ENCODE measurements at regions not wholly inside any gene's neighbourhood (a gene's known extent, or its start where the extent isn't known, plus 50 kb on each side); places are given as distances from the start of the nearest gene placed in this dataset.

DNA sequence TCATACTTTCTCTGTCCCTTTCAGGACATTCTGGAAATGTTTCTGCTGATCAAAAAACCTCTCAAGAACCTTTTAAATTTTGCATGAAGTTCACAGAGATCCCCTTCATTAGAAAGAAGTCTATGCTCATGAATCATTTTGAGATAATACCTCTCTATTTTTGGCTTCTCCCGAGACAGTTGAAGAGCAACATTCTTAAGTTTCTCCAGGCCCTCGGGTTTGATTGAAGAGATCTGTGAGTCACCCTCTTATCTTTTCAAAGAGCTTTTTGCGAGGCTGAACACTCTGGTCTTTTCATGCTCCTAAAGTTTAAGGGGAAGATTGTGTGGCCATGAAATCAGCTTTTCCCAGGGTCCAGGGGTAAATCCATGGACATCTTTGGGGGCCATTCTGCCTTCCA, 354.2 kb downstream of the FBXO15 start:
- Mint-ChIP-seq H3K36me3 (no peaks in the 10 kb centered on the region), H3K4me3 (no peak overlapping the region), H3K27me3 (ENCODE audit: low read depth) (no peaks in the 10 kb centered on the region), H3K4me1 (peaks cover 12% of the 10 kb centered on the region), H3K27ac (no peak overlapping the region), H3K9me3 (no peaks in the 10 kb centered on the region)
- no peak for DNase-seq (ENCODE audit: low spot score in 2 of 2, unreplicated experiment in 2 of 2)
- TF ChIP-seq, protein P1, sequence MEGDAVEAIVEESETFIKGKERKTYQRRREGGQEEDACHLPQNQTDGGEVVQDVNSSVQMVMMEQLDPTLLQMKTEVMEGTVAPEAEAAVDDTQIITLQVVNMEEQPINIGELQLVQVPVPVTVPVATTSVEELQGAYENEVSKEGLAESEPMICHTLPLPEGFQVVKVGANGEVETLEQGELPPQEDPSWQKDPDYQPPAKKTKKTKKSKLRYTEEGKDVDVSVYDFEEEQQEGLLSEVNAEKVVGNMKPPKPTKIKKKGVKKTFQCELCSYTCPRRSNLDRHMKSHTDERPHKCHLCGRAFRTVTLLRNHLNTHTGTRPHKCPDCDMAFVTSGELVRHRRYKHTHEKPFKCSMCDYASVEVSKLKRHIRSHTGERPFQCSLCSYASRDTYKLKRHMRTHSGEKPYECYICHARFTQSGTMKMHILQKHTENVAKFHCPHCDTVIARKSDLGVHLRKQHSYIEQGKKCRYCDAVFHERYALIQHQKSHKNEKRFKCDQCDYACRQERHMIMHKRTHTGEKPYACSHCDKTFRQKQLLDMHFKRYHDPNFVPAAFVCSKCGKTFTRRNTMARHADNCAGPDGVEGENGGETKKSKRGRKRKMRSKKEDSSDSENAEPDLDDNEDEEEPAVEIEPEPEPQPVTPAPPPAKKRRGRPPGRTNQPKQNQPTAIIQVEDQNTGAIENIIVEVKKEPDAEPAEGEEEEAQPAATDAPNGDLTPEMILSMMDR (IDR thresholded peaks at IDR 0.05; ENCODE audit: unreplicated experiment): no peak

DNA sequence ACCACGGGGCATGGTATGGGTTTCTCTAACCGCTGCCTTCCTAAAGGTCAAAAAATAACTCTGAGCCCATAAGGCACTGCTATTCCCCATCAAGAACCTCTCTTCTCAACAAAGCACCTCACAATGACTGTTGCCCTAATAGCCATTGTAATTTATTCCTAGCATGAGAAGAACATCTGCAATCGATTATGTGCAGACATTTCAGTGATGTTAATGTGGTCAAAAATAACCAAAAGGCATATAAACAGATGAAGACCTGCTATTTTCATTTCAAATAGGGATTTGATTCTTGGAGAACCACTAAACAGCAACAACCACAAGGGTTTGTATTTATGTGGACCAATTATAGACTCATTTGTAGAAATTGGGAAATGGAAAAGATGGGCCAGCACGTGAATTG, 356.6 kb downstream of the FBXO15 start:
- Mint-ChIP-seq H3K9me3 (no peaks in the 10 kb centered on the region), H3K36me3 (no peaks in the 10 kb centered on the region), H3K27me3 (ENCODE audit: low read depth) (no peaks in the 10 kb centered on the region), H3K27ac (no peak overlapping the region), H3K4me1 (peaks cover 12% of the 10 kb centered on the region), H3K4me3 (no peak overlapping the region)
- DNase-seq (ENCODE audit: low spot score in 2 of 2, unreplicated experiment in 2 of 2): no peak
- TF ChIP-seq, protein P1 (IDR thresholded peaks at IDR 0.05; ENCODE audit: unreplicated experiment): no peak

DNA sequence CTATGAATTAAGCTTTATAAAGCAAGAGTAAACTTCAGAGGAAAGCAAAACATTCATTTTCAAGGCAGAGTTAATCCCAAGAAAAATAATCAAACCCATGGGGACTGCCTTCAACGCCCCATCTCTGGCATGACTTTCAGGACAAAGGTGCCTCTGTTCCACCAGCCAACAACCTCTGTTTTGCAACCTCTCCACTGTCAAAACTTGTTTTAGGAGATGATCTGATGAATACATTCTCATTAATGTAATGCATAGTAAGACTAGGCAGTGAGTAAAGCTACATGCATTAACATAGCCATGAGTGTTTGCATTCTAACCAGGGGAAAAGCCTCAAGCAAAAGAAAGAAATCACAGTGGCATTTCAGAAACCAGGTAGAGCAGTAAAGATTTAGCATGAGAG, 357.0 kb downstream of the FBXO15 start:
- Mint-ChIP-seq H3K36me3 (no peaks in the 10 kb centered on the region), H3K9me3 (no peaks in the 10 kb centered on the region), H3K4me1 (peaks cover 12% of the 10 kb centered on the region), H3K27me3 (ENCODE audit: low read depth) (no peaks in the 10 kb centered on the region), H3K27ac (no peak overlapping the region), H3K4me3 (no peak overlapping the region)
- TF ChIP-seq, protein P1 (IDR thresholded peaks at IDR 0.05; ENCODE audit: unreplicated experiment): no peak
- DNase-seq (ENCODE audit: low spot score in 2 of 2, unreplicated experiment in 2 of 2): no peak

DNA sequence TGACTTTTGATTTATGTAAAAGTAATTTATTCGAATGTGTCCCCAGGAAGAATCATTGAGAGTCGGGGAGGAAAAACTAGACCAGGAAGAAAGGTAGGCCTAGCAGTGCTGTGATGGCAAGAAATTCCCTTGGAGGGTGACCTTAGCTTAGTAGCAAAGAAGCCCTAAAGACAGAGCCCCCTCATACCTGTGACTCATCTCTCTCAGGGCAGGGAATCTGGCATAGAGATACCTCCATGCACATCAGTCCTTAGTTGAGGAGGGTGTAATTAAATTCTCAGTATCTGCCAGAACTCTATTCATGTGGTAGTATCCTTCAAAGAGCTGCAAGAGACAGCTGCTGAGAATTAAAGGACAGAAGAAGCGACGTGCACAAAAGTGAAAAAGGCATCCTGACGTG, 360.3 kb downstream of the FBXO15 start:
- Mint-ChIP-seq H3K4me3 (no peak overlapping the region), H3K4me1 (no peaks in the 10 kb centered on the region), H3K9me3 (peaks cover 4% of the 10 kb centered on the region), H3K27me3 (ENCODE audit: low read depth) (no peaks in the 10 kb centered on the region), H3K27ac (no peak overlapping the region), H3K36me3 (no peaks in the 10 kb centered on the region)
- TF ChIP-seq, protein P1 (IDR thresholded peaks at IDR 0.05; ENCODE audit: unreplicated experiment): no peak
- no peak for DNase-seq (ENCODE audit: low spot score in 2 of 2, unreplicated experiment in 2 of 2)

DNA sequence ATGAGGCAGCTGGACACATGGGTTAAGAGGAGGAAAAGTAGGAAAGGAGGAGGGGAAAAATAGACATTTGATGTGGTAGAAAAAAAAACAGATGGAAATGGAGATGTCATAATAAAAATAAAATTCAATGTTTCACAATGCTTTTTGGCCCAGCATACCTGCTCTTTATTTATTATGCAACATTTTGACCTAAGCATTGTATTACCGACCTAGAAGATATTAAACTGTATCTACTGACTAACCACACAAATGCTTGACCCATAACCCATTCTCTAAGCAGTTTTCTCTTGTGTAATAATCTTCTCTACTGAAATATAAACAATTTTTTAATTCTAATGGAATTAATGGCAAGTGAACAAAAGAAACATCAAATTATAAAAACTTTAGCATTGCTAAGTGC, 362.3 kb downstream of the FBXO15 start:
- H3K27ac Mint-ChIP-seq: no peak overlapping the region
- no peaks in the 10 kb centered on the region for H3K36me3 Mint-ChIP-seq
- H3K4me1 Mint-ChIP-seq: no peaks in the 10 kb centered on the region
- no peak for DNase-seq (ENCODE audit: low spot score in 2 of 2, unreplicated experiment in 2 of 2)
- TF ChIP-seq, protein P1 (IDR thresholded peaks at IDR 0.05; ENCODE audit: unreplicated experiment): no peak
- H3K27me3 Mint-ChIP-seq (ENCODE audit: low read depth): peaks cover 5% of the 10 kb centered on the region
- H3K9me3 Mint-ChIP-seq: peaks cover 4% of the 10 kb centered on the region
- no peak overlapping the region for H3K4me3 Mint-ChIP-seq

DNA sequence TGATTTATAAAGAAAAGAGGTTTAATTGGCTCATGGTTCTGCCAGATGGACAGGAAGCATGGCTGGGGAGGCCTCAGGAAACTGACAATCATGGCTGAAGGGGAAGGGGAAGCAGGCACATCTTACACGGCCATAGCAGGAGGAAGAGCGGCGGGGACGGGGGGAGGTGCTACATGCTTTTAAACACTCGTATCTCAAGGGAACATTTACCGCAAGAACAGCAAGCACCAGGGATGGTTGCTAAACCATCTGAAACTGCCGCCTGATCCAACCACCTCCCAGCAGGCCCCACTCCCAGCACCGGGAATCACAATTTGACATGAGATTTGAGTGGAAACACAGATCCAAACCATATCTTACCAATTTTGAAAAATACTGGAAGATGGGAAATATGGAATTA, 362.8 kb downstream of the FBXO15 start:
- H3K27ac Mint-ChIP-seq: no peak overlapping the region
- no peak for DNase-seq (ENCODE audit: low spot score in 2 of 2, unreplicated experiment in 2 of 2)
- TF ChIP-seq, protein P1 (IDR thresholded peaks at IDR 0.05; ENCODE audit: unreplicated experiment): no peak
- H3K27me3 Mint-ChIP-seq (ENCODE audit: low read depth): peaks cover 7% of the 10 kb centered on the region
- H3K4me3 Mint-ChIP-seq: no peak overlapping the region
- H3K36me3 Mint-ChIP-seq: no peaks in the 10 kb centered on the region
- H3K4me1 Mint-ChIP-seq: no peaks in the 10 kb centered on the region
- H3K9me3 Mint-ChIP-seq: peaks cover 4% of the 10 kb centered on the region
